Fibroblast of skin of left quadriceps (primary cell): ENCODE measurements at regions not wholly inside any gene's neighbourhood (a gene's known extent, or its start where the extent isn't known, plus 50 kb on each side); places are given as distances from the start of the nearest gene placed in this dataset.
"Not testable (repeated sequence)": the region's sequence is repeated elsewhere in the genome, so short reads cannot be mapped to it uniquely, and the experiment has no call there.

Experiments used
- DNase-seq, 2 experiments: peaks; one replicate each; pipeline ENCODE4 v3.0.0-alpha.2; 2013; ENCODE audit warnings: low read depth in 2 of 2

DNA sequence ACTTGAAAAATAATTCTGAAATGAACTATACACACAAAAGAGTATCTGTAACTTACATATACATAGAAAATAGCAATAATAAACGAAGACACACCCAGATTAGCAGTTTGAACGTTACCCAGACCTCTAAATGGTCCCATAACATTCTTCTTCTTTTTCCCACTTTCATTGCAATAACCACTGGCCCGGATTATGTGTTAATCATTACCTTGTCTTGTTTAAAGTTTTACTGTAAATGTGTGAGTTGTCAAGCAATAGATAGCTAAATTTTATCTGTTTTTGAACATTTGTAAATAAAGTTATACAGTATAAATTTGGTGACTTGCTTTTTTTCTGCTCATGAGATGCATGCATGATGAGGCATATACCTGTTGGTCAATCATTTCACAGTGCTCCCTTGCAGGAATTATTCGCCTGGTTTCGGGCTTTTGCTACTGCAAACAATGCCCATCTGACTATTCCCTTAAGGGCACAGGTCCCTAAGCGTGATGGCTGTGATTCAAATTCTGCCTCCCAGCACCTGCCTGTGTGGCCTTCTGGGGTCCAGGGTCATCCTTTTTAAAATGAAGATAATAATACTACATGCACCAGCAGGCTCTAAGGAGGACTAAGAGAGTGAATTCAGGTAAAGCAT, 66.1 kb downstream of the GADD45G start:
- no peak for DNase-seq

DNA sequence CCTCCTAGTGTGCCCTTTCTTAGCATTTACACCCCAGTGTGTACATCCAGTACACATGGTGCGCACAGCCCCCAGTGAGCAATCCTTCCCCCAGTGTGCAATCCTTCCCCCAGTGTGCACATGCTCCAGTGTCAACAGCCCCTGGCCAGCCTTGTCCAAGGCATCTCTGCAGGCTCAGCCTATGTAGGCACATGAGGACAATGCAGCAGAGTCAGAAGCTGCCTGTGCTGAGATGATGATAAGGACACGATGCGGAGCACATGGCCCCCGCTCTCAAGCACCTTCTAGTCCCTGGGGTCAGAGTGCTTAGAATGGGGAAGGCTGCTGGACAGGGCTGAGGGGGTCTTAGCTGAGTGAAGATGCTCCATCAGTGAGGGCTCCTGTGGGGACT, 69.8 kb downstream of the GADD45G start:
- no peak for DNase-seq

DNA sequence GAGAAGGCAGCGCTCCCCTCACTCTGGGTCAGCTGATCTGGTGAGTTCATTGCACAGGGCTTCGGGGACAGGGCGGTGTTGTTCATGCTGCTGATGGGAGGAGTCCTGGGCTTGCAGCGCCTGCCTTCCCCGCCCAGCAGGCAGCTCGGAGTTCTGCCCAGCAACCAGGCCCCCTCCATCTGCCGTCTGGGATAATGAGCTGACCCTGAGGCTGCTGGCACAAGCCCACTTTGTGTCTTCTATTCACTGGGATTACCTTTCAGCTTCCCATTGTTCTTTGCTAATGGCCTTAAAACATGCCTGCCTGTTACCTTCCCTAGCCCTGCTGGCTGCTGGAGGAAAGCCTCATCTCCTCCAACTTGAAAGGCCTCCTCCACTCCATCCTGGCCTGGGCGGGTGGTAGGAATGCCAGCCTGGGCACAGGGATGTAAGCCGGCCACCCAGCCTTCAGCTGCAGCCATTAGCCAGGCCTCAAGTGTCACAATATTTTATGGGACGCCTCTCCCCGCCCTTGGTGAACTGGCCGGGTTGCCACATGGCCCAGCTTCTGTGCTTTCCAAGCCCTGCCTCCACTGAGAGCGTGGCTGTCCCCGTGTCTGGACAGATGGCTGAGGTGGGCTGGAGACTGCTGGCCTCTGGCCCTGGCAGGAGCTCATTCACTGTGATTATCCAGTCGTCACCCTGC, 70.4 kb downstream of the GADD45G start:
- no peak for DNase-seq

DNA sequence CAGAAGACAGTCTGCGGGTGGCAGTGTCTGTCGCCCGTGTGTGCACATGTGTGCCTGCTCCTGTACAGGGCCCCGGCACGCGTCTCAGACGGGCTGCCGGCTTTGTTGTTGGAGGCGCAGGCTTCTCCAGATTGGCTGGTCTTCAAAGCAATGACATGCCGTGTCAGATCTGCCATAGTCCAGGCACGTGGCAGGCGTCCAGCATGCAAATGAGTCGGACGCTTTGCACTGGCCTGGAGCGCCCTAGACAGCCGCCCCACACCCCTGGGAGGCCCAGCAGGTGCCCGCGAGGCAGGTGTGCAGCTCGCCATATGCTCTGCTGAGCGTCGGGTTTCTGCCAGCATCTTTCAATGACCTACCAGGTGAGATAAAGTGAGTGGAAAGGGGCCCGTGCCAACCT, 71.5 kb downstream of the GADD45G start:
- no peak for DNase-seq

DNA sequence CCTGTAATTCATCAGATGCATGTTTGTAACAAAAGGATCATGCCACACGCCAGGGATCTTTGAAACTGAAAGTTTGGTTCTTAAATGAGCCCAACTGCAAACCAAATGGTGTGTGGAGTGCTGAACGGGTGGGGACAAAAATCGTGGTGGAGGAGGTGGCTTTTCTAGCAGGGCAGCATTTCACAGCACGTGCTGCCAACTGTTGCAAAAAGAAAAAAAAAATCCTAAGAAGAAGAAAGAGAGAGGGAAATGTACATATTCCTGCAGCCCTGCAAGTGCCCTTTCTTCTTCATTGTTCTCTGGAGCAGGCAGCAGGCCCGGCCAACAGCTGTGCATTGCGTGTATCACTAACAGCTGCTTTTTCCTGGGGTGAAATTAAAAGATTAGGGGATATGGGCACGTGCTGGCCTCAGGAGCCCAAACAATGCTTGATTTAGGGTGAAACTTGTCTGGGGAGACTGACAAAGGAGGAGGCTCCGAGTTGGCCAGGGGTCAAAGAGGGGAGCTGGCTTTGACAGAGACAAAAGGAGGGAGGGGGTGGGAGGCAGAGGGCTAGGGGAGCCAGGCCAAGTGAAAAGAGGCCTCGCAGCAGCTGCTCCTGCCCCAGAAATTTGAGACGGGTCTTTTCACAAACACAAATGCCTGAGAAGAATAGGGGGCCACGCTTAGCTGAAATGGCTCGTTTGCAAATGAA, 73.0 kb downstream of the GADD45G start:
- no peak for DNase-seq

DNA sequence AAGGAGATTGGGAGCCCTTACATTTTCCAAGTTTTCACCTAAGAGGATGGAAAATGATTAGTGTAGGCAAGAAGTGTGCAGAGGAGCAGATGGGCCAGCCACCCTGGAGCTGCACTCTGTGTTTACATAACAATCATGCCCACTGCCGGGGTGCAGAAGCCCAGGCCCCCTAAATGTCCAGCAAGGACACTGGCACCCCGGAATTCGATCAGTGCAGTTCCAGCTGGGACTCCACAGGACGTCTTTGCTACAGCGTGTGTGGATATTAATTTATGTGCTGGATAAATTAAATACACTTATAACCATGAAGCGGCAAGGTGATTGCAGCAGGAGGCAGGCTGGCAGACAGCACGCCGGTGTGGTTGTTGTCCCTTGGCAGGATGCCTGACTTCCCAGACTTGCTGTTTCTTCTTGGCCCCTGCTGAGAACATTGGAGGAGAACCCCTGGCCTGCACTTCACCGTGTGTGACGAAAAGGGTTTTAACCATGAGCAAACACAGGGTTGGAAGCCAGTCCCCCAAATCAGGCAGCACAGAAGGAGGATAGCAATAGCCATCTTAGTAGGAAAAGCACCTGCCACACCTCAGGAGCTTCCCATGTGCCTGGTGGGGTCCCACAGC, 73.7 kb downstream of the GADD45G start:
- no peak for DNase-seq

DNA sequence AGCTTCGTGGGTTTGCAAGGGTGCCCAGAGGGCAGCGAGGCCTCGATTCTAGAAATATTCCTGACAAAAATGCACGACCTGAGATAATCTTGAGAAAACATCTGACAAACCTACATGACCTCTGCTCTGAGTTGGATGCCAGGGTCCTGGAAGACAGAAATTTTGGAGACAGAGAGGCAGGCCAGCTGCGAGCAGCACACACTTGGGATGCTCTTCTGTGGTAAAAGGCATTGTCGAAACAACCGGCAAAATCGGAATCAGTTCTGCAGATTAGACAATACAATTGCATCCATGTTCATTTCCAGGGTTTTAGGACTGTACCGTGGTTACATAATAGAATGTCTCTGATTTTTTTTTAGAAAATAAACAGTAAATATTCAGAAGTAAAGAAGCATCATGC, 74.2 kb downstream of the GADD45G start:
- no peak for DNase-seq

DNA sequence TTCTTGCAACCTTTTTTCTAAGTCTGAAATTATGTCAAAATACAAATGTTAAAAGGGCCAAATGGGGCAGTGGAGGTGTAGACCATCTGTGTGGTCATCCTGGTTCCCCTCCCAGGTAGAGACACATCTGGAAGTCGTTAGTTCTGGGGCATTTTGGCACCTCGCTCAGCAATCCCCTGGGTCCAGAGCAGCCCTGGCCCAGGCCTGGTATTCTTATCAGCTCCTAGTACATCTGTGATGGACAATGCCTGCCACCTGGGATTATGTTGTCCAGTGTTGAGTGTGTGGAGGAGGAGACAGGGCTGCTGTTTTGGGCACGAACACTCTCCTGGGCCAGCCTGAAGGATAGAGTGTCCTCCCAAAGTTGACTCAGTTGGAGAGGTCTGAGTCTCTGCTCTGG, 74.8 kb downstream of the GADD45G start:
- no peak for DNase-seq

DNA sequence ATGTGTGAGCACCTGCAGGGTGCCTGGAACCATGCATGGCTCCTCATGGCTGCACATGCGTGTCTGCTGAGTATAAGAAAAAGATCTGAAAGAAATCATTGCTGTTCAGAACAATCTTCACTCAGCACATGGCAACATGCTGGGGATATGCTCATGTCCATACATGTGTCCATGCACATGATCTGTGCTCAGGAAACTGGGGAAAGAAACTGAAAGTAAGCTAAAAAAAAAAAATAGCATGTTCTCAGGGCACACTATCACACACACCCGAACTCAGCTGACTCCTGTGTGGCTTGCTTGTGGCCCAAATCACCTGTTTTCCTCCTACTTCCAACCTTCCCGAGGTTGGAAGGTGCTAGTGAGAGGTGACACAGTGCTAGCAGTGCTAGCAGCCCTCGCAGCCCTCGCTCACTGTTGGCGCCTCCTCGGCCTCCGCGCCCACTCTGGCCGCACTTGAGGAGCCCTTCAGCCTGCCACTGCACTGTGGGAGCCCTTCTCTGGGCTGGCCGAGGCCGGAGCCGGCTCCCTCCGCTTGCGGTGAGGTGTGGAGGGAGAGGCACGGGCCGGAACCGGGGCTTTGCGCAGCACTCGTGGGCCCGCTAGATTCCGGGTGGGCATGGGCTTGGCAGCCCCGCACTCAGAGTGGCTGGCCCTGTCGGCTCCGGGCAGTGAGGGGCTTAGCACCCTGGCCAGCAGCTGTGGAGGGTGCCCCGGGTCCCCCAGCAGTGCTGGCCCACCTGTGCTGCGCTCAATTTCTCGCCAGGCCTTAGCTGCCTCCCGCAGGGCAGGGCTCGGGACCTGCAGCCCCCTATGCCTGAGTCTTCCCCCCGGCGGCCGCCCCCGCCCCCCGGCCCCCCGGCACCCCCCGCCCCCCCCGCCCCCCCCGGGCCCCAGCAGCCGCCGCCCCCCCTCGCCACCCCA, 76.0 kb downstream of the GADD45G start:
- DNase-seq = no peak

DNA sequence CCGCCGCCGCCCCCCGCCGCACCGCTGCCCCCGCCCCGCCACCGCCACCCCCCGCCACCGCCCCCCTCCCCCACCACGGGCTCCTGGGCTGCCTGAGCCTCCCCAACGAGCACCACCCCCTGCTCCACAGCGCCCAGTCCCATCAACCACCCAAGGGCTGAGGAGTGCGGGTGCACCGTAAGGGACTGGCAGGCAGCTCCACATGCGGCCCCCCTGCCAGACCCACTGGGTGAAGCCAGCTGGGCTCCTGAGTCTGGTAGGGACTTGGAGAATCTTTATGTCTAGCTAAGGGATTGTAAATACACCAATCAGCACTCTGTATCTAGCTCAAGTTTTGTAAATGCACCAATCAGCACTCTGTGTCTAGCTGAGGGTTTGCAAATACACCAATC, 76.7 kb downstream of the GADD45G start:
- DNase-seq = not testable (repeated sequence)

DNA sequence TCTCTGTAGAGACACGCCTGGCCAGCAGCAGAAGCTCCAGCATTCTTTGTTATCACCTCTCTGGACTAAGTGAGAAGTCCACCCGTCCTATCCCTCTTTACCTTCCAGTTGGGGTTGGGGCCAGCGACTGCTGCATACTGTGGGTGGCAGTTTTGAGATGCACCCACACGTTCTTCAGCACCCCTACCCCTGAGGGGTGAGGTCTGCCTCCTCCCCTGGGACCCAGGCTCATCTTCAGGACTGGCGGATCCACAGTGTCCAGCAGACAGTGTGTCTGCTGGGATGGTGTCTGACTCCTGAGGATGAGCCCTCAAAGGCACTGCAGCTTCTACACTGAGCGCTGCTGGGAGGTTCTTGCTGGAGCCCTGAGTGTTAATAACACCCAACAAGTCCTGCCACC, 78.8 kb downstream of the GADD45G start:
- DNase-seq = no peak

DNA sequence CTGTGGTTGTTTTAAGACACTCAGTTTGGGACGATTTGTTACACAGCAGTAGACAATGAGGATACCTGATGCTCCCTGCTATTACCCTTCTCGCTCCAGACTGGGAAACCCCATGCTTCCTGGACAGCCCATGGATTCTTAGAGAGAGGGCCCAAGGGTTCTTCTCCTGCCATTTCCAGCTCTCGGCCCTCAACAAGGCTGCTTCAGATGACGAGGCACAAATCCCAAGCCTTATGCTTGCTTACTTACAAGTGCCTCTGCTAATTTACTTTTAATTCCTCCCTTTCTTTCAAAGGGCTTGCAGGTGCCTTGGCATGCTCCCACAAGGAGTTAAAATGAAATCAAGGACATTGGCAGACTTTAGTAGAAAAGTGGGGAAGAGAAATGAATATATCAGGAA, 79.4 kb downstream of the GADD45G start:
- no peak for DNase-seq

DNA sequence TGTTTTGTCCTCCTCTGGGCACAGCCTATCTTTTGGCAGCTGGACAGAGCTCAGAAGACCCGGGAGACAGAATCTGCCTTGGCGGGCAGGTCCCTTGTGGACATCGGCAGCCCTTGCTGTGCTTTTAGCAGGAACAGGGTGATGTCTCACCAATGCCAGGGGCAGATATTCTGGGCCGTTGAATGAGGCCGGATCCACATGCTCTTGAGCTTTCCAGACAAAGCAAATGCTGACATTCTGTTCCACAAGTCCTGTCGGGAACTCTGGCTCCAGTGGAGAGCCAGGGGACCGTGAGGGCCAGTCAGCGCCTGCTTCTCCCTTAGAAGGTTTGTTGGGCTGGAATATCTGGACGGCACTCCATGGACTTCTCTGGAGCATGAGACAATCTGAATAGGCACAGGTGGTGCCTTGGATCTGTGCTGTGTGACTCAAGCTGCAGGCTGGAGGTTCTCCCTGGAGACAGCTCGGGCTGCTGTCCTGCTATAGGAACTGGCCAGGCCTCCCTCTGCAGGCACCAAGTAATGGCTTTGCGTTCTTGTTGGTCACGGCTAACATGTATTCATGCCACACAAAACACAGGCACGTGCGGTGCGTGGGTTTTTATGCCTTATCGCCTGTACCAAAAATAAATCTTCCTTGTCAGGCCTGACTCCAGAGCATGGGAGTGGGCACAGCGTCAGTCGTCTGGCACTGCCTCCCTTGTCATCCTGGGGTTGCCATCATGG, 80.3 kb downstream of the GADD45G start:
- DNase-seq = no peak

DNA sequence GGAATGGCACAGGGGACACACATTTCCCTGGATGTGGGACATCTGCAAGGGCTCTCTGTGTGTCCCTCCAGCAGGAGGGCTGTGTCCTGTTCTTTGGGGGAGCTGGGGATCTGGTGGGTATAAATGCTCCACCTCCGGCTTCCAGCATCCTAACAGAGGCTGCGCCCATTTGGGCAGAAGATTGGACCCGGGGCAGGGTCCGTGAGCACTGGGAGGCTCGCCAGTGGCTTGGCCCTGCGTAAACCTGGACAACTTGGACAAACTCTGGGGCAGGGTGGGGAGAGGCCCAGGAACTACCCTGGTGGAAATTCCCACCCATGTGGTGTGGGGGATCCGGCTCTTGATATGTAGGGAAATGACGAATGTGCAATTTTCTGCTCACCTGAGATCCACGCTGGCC, 80.9 kb downstream of the GADD45G start:
- no peak for DNase-seq

DNA sequence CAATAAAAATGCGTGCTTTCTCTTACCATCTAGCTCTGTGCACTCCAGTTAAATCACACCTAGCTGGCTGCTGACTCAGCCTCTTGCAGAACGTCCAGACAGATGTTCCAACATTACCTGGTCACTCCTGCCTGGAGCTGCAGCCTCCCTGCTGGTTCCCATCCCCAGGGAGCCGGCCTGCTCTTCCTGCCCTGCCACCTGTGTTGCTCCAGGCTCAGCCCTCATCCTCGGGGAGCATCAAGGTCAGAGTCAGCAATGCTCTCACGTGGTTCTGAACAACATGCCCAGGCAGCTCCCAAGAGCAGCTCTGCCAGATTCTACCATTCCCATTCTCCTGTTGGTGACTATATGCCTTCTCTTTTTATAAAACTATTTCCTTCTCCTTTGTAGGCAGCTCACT, 81.3 kb downstream of the GADD45G start:
- DNase-seq = no peak

DNA sequence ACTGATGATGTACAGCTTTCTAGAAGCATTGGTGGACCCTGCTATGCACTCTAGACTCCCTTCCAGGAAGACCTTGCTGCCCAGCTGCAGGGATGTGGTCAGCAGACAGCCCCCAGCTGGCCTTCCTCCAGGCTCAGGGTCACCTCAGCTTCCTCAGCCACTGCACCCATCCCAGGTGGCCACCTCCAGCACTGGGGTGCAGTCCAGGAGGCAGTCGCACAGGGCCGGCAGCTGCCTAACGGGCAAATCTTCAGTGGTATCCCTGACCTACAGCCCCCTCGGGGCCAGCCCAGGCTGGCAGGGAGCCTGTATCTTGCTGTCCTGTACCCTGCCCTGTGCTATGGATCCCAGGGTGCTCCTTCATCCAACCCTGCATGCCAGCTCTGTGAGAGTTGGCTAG, 81.8 kb downstream of the GADD45G start:
- no peak for DNase-seq

DNA sequence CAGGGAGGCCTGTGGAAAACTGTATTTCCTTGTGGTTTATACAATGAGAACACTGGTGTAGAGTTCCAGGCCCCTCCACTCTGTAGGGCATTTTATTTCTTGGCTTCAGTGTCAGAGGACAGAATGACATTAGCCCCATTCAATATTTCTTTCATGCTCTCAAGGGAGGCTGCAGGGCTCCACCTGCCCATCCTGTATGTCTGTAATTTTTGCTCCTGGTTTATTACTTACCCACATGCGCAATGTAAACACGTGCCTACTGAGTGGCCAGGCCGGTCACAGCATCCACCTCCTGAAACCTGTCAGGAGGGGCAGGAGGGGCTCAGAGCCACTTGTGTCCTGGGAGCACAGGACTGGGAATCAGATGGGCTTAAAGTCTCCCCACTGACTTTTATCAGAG, 82.4 kb downstream of the GADD45G start:
- DNase-seq = no peak

DNA sequence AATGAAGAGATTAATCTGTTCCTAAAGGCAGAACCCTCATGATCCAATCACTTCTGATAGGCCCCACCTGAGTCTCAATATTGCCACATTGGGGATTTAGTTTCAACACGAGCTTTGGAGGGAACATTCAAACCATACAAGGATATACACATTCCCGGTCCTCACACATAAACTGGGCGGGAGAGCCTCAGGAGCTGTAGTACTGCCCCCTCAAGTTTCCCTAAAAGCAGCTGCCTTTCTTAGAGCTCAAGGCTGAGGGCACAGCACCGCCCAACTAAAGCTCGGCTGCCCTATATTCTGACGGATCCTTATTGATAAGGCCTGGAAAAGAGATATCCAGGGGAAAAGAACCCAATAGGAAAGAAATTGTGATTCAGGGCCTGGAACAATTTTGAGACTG, 83.0 kb downstream of the GADD45G start:
- no peak for DNase-seq

DNA sequence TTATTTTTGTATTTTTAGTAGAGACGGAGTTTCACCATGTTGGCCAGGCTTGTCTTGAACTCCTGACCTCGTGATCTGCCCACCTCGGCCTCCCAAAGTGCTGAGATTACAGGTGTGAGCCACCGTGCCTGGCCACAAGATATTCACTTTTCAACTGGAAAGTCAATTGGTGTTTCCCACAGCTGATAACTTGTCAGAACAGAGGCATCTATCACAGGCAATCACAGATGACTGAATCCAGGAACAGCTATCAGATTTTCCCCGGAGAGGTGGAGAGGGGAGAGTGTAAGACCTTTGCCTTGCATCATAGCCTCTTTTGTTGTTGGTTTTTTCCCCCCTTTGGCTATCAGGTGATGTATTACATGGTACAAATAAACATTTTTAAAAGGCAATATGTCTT, 84.5 kb downstream of the GADD45G start:
- DNase-seq = not testable (repeated sequence)

DNA sequence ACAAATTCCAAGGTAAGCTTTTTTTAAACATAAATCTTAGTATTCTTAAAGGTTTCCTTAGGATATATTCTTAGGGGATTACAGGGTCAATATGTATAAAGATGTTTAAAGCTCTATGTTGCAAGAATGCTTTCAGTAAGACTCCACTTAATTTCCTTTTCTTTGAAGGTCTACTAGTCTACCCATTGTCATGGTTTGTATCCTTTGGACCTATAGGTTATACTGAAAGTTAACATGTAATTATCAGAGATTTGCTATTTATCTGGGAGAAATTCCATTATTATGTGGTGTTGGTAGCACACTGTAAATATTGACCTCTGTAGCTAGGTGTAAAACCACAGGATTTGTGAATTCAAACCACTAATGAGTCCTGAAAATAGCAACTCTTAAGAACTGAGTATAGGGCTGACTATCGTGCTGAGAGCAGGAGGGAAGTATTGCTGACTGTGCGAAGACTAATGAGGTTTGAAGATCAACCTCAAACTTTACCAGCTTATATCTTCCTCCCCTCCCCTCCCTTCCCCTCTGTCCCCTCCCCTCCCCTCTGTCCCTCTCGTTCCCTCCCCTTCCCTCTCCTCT, 85.6 kb downstream of the GADD45G start:
- DNase-seq = no peak

DNA sequence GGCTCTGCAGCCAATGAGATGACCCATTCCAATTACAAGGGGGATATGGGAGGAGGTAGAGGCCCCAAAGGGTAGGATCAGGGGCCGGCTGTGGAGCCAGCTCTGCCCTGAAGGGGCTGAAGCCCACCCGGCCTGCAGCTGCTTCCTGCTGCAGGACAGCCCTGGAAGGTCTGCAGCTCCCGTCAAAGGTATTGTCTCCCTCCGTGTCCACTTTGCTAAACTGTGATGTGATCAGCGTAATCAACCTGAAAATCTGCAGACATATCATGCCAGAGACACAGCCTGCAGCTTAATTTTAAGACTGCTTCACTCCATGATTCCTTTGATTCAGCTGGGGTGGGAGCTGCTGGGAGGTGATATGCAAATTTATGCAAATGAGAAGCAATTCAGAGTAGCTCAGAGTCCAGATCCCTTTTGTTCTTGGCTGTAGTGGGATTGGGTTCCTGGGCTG, 90.7 kb downstream of the GADD45G start:
- DNase-seq = no peak
